Medulla oblongata (tissue), 1 donor: ENCODE measurements at regions not wholly inside any gene's neighbourhood (a gene's known extent, or its start where the extent isn't known, plus 50 kb on each side); places are given as distances from the start of the nearest gene placed in this dataset.
"Not testable (repeated sequence)": the region's sequence is repeated elsewhere in the genome, so short reads cannot be mapped to it uniquely, and the experiment has no call there.

Experiments
- DNase-seq: peaks from one replicate; pipeline ENCODE4 v3.0.0-alpha.2; 2015; ENCODE audit errors: extremely low spot score

DNA sequence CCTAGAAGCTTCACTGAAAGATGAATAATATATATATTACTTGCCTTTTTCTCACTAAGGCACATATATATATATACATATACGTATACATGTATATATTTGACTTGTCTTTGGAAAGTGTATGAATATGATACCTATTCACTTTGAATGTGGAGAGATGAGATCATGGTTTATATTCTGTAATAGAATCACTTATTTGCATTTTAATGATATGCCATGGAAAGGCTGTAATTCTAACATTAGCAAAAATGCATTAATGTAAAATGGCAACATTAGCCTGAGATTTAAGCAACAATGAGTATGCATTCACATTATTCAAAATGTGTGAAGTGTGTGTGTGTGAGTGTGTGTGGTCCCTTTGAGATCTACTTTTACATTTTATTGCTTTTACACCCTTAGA, 54.5 kb upstream of the PRKD1 start:
- no peak for DNase-seq

GRCh38 chr14:29982993-29983392, 55.3 kb upstream of the PRKD1 start:
- DNase-seq, result no peak

- not testable (repeated sequence) for DNase-seq
These were observed 62.8 kb upstream of the PRKD1 start for GRCh38 chr14:29990344-29990857.

DNA sequence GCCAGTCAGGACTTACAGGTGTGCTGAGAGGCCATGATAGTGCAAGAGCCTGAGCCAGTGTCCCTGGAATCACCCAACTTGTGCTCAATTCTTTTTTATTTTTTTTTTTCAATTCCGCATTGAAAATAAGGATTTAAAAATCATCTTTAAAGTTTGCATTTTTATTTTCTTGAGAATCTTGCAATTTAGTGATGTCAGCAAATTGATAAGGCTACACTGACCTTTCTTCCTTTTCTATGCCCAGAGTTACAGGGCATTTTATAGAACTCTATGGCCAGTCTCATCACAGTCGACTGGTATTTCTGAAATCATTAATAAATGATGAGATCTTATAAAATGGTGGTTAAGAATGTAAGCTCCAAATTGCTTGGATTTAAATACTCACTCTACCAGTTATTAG, 63.3 kb upstream of the PRKD1 start:
- no peak for DNase-seq

- no peak for DNase-seq
These were observed 65.5 kb upstream of the PRKD1 start for GRCh38 chr14:29993143-29993542.

DNA sequence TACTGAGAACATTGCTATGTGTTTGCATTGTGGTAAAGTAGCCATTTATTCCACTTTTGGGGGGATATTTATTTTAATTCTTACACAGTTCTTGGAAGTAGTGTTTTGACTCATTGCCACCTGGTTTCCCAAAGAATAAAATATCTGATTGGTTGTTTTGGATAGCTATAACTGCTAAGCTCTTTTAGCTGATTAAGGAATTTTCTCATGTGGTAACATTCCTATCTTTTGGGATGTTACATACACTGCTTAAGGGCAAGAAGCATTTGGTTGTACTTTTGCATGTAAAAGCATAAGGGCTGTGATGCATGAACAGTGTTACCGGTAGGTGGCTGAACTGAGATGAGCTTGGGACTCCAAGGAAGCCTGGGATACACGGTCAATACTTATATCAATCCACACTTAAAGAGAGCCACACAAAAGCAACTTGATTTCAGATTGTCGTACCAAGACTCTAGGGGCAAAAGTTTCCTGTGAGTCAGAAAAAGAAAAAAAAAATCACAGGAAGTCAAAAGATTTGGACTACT, 71.4 kb upstream of the PRKD1 start:
- DNase-seq, result no peak

- DNase-seq, result no peak
These were observed 75.2 kb upstream of the PRKD1 start for GRCh38 chr14:30002859-30003258.

DNA sequence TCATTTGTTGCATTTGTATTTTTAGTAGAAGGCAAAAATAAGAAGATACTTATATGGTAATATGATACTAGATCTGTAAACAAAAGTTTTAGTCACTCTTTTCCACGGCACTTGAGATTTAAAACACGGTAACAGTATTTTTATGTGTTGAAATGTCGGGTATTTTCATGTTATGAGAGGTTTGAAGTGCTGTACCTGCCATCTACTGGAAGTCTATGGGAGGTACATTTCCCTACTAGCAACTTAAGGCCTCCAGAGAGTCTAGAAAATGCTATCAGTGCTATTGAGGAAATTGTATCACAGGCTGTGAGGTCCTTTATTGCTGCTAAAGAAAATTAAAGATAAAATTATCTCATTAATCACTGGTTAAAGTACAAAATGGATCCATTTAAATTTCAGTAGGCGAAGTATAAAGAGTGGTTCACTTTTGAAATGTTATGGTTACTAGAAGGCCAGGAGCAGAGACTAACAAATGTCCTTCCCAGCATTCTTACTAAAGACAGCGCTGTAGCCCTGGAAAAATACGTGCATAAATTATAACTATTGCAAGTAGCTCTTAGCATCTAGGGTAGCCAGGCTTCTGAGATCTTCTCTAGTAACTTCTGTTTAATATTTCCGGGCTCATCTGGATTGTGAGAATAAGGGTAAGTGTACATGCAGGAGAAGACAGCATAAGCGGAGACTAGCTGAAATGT, 77.6 kb upstream of the PRKD1 start:
- peak; percentile 71 for DNase-seq

GRCh38 chr14:30006695-30007094, 79.0 kb upstream of the PRKD1 start:
- no peak for DNase-seq

DNA sequence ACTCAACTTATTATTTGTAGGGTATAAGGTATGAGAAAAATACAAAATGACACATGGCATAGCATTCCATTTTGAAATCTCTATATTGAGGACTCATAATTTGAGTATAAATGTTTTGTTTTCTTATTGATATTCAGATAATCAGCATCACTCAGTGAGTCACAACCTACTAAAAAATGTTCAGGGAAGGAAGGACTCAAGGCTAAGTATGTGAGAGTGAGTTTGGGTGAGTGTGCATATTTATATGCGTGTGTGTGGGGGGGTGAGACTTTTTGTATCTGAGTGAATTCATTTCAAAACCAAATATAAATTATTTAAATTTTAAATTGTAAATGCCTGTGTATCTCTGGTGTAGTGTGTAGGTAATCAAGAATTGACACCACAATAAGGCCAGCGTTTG, 87.8 kb upstream of the PRKD1 start:
- DNase-seq, result no peak

DNA sequence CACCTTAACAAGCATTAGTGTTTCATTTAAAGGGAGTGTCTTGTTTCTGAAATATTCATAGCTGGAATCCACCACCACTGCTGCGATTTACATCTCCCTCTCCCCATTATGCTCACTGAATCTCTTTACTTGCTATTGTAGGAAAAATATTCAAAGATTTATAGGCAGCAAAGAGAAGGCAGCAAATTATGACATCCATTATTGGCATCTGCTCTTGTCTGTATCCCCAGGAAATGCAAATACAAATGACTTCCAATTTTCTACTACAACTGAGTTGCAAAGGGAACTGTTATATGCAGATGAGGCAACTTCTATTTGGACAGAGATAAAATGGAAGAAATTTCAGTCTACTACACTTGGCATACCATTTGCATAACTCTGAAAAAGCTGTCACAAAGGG, 88.4 kb upstream of the PRKD1 start:
- no peak for DNase-seq

GRCh38 chr14:30017370-30017993, 89.8 kb upstream of the PRKD1 start:
- no peak for DNase-seq

DNA sequence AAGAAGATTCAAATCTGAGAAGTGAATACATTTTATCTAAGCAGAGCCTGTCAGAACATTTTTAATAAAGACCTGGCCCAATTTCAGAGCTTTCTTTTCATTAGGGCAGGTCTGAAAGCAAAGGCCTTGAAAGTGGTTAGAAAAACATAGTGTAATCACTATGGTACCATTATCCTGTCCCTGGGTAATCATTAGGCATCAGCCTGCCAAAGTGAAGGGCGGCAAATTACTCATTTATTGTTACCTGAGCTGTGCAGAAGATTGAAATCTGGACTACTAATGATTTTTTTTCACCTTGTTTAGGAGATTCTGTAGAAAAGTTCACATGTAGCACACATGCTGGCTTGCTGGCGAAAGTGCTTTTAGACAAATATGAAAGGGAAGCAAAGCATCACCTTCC, 92.6 kb upstream of the PRKD1 start:
- DNase-seq, result no peak

- DNase-seq, result no peak
These were observed 93.0 kb upstream of the PRKD1 start for GRCh38 chr14:30020687-30021086.

GRCh38 chr14:30023350-30023749, 95.7 kb upstream of the PRKD1 start:
- not testable (repeated sequence) for DNase-seq

DNA sequence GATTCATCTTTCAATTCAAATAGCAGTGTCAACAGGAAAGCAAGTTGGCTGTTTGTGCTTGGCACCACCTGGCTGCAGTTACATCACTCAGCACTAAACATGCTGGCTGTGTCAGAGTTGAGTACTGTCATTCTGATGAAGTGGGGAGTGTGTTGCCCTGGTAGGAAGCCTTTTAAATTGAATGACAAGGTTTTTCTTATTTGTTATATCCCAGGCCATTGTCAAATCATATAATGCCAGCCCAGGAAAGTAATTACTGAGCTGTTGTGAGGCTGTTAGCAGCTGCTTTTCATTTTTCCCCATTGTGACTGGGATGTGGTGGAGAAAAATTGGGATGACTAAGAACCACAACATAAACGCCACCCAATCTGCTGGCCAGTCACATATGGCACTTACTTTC, 106.5 kb upstream of the PRKD1 start:
- peak; percentile 3 for DNase-seq

DNA sequence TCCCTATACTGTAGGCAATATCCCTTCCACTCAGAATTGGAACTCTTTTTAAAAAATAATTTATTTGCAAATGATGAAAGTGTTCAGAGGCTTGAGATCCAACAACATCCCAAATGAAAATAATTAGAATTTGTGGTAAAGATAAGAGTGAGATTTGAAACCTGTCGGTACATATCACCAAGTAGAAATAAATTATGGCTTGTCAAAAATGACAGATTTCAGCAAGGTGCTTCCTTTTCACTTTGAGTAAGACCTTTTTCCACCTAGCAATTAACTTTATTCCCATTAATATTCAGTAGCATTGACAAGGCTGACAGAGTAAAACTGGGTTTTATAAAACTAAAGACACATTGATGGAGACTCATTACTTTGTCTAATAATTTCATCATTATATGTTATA, 107.7 kb upstream of the PRKD1 start:
- DNase-seq, result no peak

DNA sequence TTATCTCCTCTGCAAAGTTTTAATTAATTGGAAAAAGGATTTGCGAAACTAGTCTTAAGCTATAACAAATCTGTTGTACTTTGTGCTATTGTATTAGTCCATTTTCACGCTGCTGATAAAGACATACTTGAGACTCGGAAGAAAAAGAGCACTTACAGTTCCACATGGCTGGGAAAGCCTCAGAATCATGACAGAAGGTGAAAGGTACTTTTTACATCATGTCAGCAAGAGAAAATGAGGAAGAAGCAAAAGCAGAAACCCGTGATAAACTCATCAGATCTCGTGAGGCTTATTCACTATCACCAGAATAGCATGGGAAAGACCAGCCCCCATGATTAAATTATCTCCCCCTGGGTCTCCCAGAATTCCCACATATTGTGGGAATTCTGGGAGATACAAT, 118.1 kb upstream of the PRKD1 start:
- DNase-seq, result no peak

GRCh38 chr14:30053103-30053502, 125.5 kb upstream of the PRKD1 start:
- DNase-seq, result peak; percentile 66

DNA sequence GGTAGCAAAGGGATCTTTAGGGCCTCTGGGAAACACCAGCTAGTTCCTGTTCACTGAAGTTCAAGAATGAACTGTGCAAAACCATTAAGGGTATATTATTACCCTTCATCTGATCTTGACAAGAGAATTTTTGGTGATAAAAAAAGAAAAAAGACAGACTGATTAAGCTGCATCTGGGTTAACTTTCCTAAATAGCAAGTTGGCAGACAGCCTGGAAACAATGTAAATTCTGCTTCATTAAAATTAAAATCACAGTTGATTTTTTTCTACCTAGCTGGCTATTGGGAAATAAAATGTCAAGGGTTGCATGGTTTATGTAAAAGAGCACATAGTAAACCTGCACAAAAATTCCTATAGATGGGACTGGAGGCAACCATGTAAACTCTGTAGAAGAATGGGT, 126.6 kb upstream of the PRKD1 start:
- DNase-seq, result no peak

GRCh38 chr14:30058401-30058800, 130.8 kb upstream of the PRKD1 start:
- no peak for DNase-seq

DNA sequence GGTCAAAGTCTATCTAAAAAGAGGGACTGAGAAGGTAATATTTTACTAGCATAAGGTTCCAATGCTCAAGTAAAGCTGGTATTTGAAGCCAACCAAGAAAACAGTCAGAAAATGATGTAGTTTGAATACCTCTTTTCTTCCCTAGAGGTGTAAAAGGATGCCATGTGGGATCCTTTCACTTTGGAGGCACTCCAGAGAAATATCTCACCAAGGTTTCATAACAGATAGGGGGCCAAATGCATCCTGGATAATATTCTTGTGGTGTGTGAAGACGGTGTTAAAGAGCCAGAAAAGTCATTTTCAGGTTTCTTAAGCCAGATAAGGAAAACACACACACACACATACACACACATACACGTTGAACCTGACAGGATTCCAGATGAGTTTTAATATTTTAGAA, 136.1 kb upstream of the PRKD1 start:
- DNase-seq, result no peak

GRCh38 chr14:30064454-30064853, 136.8 kb upstream of the PRKD1 start:
- DNase-seq, result no peak
